ENCODE measurements at regions not wholly inside any gene's neighbourhood (a gene's known extent, or its start where the extent isn't known, plus 50 kb on each side); places are given as distances from the start of the nearest gene placed in this dataset.
"Not testable (repeated sequence)": the region's sequence is repeated elsewhere in the genome, so short reads cannot be mapped to it uniquely, and the experiment has no call there.

DNA sequence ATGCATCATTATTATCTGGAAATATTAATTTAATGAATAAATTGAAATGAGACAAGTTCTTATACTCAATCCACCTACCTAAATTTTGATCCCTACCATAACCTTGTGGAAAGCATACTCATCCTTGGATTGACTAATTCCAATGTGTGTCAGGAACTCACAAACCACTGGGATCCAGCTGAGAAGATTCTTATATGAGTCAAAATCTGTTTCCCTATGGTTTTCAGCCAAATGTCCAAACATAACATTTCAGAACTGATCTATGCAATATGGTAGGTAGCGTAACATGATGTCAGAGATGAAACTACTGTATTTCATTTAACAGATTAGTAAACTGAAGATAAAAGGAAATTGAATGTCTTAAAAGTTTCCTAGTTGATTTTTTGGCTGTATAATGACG lies 250.0 kb downstream of the PLOD2 start:
- Histone ChIP-seq H3K27ac (ENCODE audit: low read depth in 1 of 2, low read length in 2 of 2) (no peak overlapping the region), H2AFZ (ENCODE audit: insufficient read depth, low read depth, low read length, poor library complexity, severe bottlenecking) (no peak overlapping the region), H3K4me3 (replicated peaks in 1 of 3; ENCODE audit: low read depth in 2 of 3, low read length in 3 of 3) (no peak overlapping the region), H3K9ac (ENCODE audit: insufficient read depth, low read length, poor library complexity, severe bottlenecking) (no peak overlapping the region), H3K27me3 (ENCODE audit: control insufficient read depth in 2 of 2, insufficient read depth in 2 of 2, low read length in 2 of 2) (no peaks in the 10 kb centered on the region), H3K9me3 (replicated peaks in 1 of 2; ENCODE audit: control insufficient read depth in 1 of 2, insufficient read depth in 1 of 2, low read length in 2 of 2) (peaks cover 0 to 4% of the 10 kb centered on the region in 2 donors), H3K36me3 (replicated peaks in 1 of 2; ENCODE audit: control insufficient read depth in 1 of 2, insufficient read depth in 2 of 2, low read length in 2 of 2) (no peaks in the 10 kb centered on the region), H4K20me1 (ENCODE audit: insufficient read depth, low read length) (no peaks in the 10 kb centered on the region), H3K4me2 (replicated peaks; ENCODE audit: extremely low read depth, low read length, poor library complexity, severe bottlenecking) (no peak overlapping the region), H3K79me2 (ENCODE audit: insufficient read depth, low read length) (no peaks in the 10 kb centered on the region), H3K4me1 (ENCODE audit: control insufficient read depth in 1 of 2, insufficient read depth in 2 of 2, low read length in 2 of 2) (no peaks in the 10 kb centered on the region)
- Mint-ChIP-seq H3K36me3 (no peaks in the 10 kb centered on the region), H3K27me3 (ENCODE audit: low read depth in 3 of 3) (no peaks in the 10 kb centered on the region), H3K9me3 (peaks cover 0 to 8% (median 2%) of the 10 kb centered on the region in 7 donors), H3K4me1 (no peaks in the 10 kb centered on the region), H3K27ac (no peak overlapping the region), H3K4me3 (no peak overlapping the region)
- WGBS (ENCODE audit: insufficient coverage): no CpG with 5 or more reads among the region's 2 CpGs
- intact Hi-C loops (cut with micrococcal nuclease): no loop called here
- DNase-seq: no peak
- TF ChIP-seq, protein P1, sequence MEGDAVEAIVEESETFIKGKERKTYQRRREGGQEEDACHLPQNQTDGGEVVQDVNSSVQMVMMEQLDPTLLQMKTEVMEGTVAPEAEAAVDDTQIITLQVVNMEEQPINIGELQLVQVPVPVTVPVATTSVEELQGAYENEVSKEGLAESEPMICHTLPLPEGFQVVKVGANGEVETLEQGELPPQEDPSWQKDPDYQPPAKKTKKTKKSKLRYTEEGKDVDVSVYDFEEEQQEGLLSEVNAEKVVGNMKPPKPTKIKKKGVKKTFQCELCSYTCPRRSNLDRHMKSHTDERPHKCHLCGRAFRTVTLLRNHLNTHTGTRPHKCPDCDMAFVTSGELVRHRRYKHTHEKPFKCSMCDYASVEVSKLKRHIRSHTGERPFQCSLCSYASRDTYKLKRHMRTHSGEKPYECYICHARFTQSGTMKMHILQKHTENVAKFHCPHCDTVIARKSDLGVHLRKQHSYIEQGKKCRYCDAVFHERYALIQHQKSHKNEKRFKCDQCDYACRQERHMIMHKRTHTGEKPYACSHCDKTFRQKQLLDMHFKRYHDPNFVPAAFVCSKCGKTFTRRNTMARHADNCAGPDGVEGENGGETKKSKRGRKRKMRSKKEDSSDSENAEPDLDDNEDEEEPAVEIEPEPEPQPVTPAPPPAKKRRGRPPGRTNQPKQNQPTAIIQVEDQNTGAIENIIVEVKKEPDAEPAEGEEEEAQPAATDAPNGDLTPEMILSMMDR (IDR thresholded peaks at IDR 0.05): no peak

DNA sequence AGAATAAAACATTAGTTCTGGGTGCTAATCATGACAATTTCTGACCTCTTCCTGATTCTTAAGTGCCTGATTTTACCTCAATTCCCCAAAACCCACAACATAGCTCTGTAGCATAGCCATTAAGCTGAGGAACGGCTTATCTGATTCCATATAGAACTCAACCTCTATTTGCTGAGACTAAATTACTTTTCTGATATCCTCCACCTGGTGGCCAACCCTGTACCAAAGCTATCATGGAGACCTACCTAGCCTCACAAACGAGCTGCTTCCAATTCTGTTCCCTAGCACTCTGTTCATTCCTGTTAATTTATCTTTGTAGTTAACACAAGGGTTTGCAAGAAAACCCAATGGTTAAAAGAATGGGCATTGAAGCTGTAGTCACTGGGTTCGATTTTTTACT lies 245.2 kb downstream of the PLOD2 start:
- 88% methylated on average over 1 of the region's 3 CpGs for WGBS (ENCODE audit: insufficient coverage)
- no peaks in the 10 kb centered on the region for H3K27me3 ChIP-seq (ENCODE audit: control insufficient read depth in 2 of 2, insufficient read depth in 2 of 2, low read length in 2 of 2)
- H3K4me1 Mint-ChIP-seq: no peaks in the 10 kb centered on the region

DNA sequence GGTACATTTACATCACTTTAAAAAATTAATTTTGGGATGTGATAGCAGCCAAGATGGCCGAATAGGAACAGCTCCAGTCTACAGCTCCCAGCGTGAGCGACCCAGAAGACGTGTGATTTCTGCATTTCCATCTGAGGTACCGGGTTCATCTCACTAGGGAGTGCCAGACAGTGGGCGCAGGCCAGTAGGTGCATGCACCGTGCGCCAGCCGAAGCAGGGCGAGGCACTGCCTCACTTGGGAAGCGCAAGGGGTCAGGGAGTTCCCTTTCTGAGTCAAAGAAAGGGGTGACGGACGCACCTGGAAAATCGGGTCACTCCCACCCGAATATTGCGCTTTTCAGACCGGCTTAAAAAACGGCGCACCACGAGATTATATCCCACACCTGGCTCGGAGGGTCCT lies 233.2 kb downstream of the PLOD2 start:
- H3K27me3 Mint-ChIP-seq (ENCODE audit: low read depth in 3 of 3); H3K27ac ChIP-seq (ENCODE audit: low read depth in 1 of 2, low read length in 2 of 2); H3K27me3 ChIP-seq (ENCODE audit: control insufficient read depth in 2 of 2, insufficient read depth in 2 of 2, low read length in 2 of 2); H2AFZ ChIP-seq (ENCODE audit: insufficient read depth, low read depth, low read length, poor library complexity, severe bottlenecking); H3K9me3 ChIP-seq (replicated peaks in 1 of 2; ENCODE audit: control insufficient read depth in 1 of 2, insufficient read depth in 1 of 2, low read length in 2 of 2); H4K20me1 ChIP-seq (ENCODE audit: insufficient read depth, low read length); H3K4me3 ChIP-seq (replicated peaks in 1 of 3; ENCODE audit: low read depth in 2 of 3, low read length in 3 of 3); H3K4me3 Mint-ChIP-seq; H3K79me2 ChIP-seq (ENCODE audit: insufficient read depth, low read length); H3K36me3 Mint-ChIP-seq; H3K4me1 Mint-ChIP-seq; H3K36me3 ChIP-seq (replicated peaks in 1 of 2; ENCODE audit: control insufficient read depth in 1 of 2, insufficient read depth in 2 of 2, low read length in 2 of 2); H3K4me1 ChIP-seq (ENCODE audit: control insufficient read depth in 1 of 2, insufficient read depth in 2 of 2, low read length in 2 of 2); H3K27ac Mint-ChIP-seq; H3K4me2 ChIP-seq (replicated peaks; ENCODE audit: extremely low read depth, low read length, poor library complexity, severe bottlenecking); DNase-seq; intact Hi-C loops (cut with micrococcal nuclease); H3K9ac ChIP-seq (ENCODE audit: insufficient read depth, low read length, poor library complexity, severe bottlenecking): not testable (repeated sequence)
- peaks cover 2 to 13% (median 4%) of the 10 kb centered on the region in 7 donors for H3K9me3 Mint-ChIP-seq
- 93% methylated on average over 6 of the region's 21 CpGs for WGBS (ENCODE audit: insufficient coverage)

More for the DNA sequence above, 245.2 kb downstream of the PLOD2 start:
- no peak overlapping the region for H3K9ac ChIP-seq (ENCODE audit: insufficient read depth, low read length, poor library complexity, severe bottlenecking)
- H3K79me2 ChIP-seq (ENCODE audit: insufficient read depth, low read length): no peaks in the 10 kb centered on the region
- Mint-ChIP-seq H3K9me3 (peaks cover 6 to 24% (median 13%) of the 10 kb centered on the region in 7 donors), H3K4me3 (no peak overlapping the region), H3K27ac (no peak overlapping the region), H3K36me3 (no peaks in the 10 kb centered on the region), H3K27me3 (ENCODE audit: low read depth in 3 of 3) (no peaks in the 10 kb centered on the region)
- H3K4me1 ChIP-seq (ENCODE audit: control insufficient read depth in 1 of 2, insufficient read depth in 2 of 2, low read length in 2 of 2): no peaks in the 10 kb centered on the region
- no peaks in the 10 kb centered on the region for H3K36me3 ChIP-seq (replicated peaks in 1 of 2; ENCODE audit: control insufficient read depth in 1 of 2, insufficient read depth in 2 of 2, low read length in 2 of 2)
- H3K9me3 ChIP-seq (replicated peaks in 1 of 2; ENCODE audit: control insufficient read depth in 1 of 2, insufficient read depth in 1 of 2, low read length in 2 of 2): peaks cover 9 to 11% of the 10 kb centered on the region in 2 donors
- intact Hi-C loops (cut with micrococcal nuclease): no loop called here
- H2AFZ ChIP-seq (ENCODE audit: insufficient read depth, low read depth, low read length, poor library complexity, severe bottlenecking): no peak overlapping the region
- no peak overlapping the region for H3K27ac ChIP-seq (ENCODE audit: low read depth in 1 of 2, low read length in 2 of 2)
- no peak for DNase-seq
- no peak overlapping the region for H3K4me2 ChIP-seq (replicated peaks; ENCODE audit: extremely low read depth, low read length, poor library complexity, severe bottlenecking)
- H4K20me1 ChIP-seq (ENCODE audit: insufficient read depth, low read length): no peaks in the 10 kb centered on the region
- TF ChIP-seq, protein P1 (IDR thresholded peaks at IDR 0.05): no peak
- no peak overlapping the region for H3K4me3 ChIP-seq (replicated peaks in 1 of 3; ENCODE audit: low read depth in 2 of 3, low read length in 3 of 3)

Measured in CD14-positive monocyte (primary cell).